Right lobe of liver (tissue), 4 donors: ENCODE measurements at regions not wholly inside any gene's neighbourhood (a gene's known extent, or its start where the extent isn't known, plus 50 kb on each side); places are given as distances from the start of the nearest gene placed in this dataset.

Experiments used
- CTCF ChIP-seq, 4 donors: fragments of 200-600 bp in 3 of 4; fragments of 450-650 bp in 1 of 4; IDR thresholded peaks; one replicate each; pipeline versions ENCODE4 v1.5.1 to v1.8.0; 2016 to 2022; ENCODE audit warnings: antibody characterized with exemption in 4 of 4, mild to moderate bottlenecking in 2 of 4
- POLR2A ChIP-seq: fragments of 450-650 bp; IDR thresholded peaks from one replicate; pipeline ENCODE4 v1.6.1; 2017; ENCODE audit warnings: antibody characterized with exemption, mild to moderate bottlenecking
- donor health status: DM: no; HTN: no; CAD: no.
- donor health status: DM: no; HTN: no; CAD: no.
- donor health status: DM: no; HTN: yes; CAD: no.

- TF ChIP-seq CTCF (IDR thresholded peaks at IDR 0.05) (no peak), POLR2A (peak; percentile 78)
These were observed 82.9 kb downstream of the HLX start for GRCh38 chr1:220962031-220962751.
